ENCODE measurements at regions not wholly inside any gene's neighbourhood (a gene's known extent, or its start where the extent isn't known, plus 50 kb on each side); places are given as distances from the start of the nearest gene placed in this dataset.

- ATAC-seq: no peak
- TF ChIP-seq, protein P1, sequence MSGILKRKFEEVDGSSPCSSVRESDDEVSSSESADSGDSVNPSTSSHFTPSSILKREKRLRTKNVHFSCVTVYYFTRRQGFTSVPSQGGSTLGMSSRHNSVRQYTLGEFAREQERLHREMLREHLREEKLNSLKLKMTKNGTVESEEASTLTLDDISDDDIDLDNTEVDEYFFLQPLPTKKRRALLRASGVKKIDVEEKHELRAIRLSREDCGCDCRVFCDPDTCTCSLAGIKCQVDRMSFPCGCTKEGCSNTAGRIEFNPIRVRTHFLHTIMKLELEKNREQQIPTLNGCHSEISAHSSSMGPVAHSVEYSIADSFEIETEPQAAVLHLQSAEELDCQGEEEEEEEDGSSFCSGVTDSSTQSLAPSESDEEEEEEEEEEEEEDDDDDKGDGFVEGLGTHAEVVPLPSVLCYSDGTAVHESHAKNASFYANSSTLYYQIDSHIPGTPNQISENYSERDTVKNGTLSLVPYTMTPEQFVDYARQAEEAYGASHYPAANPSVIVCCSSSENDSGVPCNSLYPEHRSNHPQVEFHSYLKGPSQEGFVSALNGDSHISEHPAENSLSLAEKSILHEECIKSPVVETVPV (CRISPR knock-in tag; IDR thresholded peaks at IDR 0.05): no peak
- TF ChIP-seq, protein P2, sequence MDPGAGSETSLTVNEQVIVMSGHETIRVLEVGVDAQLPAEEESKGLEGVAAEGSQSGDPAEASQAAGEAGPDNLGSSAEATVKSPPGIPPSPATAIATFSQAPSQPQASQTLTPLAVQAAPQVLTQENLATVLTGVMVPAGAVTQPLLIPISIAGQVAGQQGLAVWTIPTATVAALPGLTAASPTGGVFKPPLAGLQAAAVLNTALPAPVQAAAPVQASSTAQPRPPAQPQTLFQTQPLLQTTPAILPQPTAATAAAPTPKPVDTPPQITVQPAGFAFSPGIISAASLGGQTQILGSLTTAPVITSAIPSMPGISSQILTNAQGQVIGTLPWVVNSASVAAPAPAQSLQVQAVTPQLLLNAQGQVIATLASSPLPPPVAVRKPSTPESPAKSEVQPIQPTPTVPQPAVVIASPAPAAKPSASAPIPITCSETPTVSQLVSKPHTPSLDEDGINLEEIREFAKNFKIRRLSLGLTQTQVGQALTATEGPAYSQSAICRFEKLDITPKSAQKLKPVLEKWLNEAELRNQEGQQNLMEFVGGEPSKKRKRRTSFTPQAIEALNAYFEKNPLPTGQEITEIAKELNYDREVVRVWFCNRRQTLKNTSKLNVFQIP (CRISPR knock-in tag; IDR thresholded peaks at IDR 0.05; ENCODE audit: borderline replicate concordance, low read depth): no peak
- no peak for TF ChIP-seq BACH2 (CRISPR knock-in tag; IDR thresholded peaks at IDR 0.05; ENCODE audit: borderline replicate concordance)
- no peak for TF ChIP-seq GLIS3 (CRISPR knock-in tag; IDR thresholded peaks at IDR 0.05)
- no peak for TF ChIP-seq OSR1 (CRISPR knock-in tag; IDR thresholded peaks at IDR 0.05)
- TF ChIP-seq TSHZ2 (CRISPR knock-in tag; IDR thresholded peaks at IDR 0.05): no peak
- TF ChIP-seq CSDC2 (CRISPR knock-in tag; IDR thresholded peaks at IDR 0.05): no peak
- TF ChIP-seq ARNTL (CRISPR knock-in tag; IDR thresholded peaks at IDR 0.05; ENCODE audit: borderline replicate concordance, low read depth): no peak
- TF ChIP-seq ZNF8 (CRISPR knock-in tag; IDR thresholded peaks at IDR 0.05): no peak
- TF ChIP-seq ZC3H10 (CRISPR knock-in tag; IDR thresholded peaks at IDR 0.05): no peak
- no peak for TF ChIP-seq TCF4 (CRISPR knock-in tag; IDR thresholded peaks at IDR 0.05; ENCODE audit: borderline replicate concordance)
- TF ChIP-seq ISL1 (CRISPR knock-in tag; IDR thresholded peaks at IDR 0.05): no peak
- no peak for TF ChIP-seq SNAI2 (CRISPR knock-in tag; IDR thresholded peaks at IDR 0.05)
- no peak for TF ChIP-seq PPARA (CRISPR knock-in tag; IDR thresholded peaks at IDR 0.05; ENCODE audit: borderline replicate concordance)
- no peak for TF ChIP-seq PATZ1 (CRISPR knock-in tag; IDR thresholded peaks at IDR 0.05; ENCODE audit: borderline replicate concordance)
Measured at GRCh38 chr2:64348386-64349130, 105.4 kb upstream of the LGALSL start.

DNA sequence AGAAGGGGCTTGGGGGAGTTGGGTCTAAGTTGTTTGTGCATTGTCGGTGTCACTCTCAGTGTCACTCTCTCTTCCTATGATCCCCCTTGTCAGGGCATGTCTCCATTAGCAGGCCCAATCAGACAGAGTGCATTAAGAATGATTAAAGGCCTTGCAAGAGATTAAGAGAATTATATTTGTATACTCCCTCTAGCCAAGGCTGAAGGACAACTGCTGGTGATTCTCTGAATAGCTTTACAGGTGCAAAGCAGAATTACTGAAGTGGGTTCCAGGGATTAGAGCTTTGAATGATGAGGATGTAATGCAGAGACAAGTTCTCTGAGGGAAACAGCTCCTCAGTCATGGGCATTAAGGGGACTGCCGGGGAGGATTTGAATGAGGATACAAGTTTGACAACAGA is 104.8 kb upstream of the LGALSL start:
- TF ChIP-seq TOX (CRISPR knock-in tag; IDR thresholded peaks at IDR 0.05; ENCODE audit: borderline replicate concordance) (no peak), CREB5 (CRISPR knock-in tag; IDR thresholded peaks at IDR 0.05; ENCODE audit: low read depth) (no peak), ZNF8 (CRISPR knock-in tag; IDR thresholded peaks at IDR 0.05) (no peak), ESRRG (CRISPR knock-in tag; IDR thresholded peaks at IDR 0.05) (no peak), SNAI2 (CRISPR knock-in tag; IDR thresholded peaks at IDR 0.05) (no peak), ZFP30 (CRISPR knock-in tag; IDR thresholded peaks at IDR 0.05) (no peak), GLIS3 (CRISPR knock-in tag; IDR thresholded peaks at IDR 0.05) (no peak), TCF4 (CRISPR knock-in tag; IDR thresholded peaks at IDR 0.05; ENCODE audit: borderline replicate concordance) (no peak), ZNF565 (CRISPR knock-in tag; conservative IDR thresholded peaks at IDR 0.05; ENCODE audit: low read depth) (no peak), PATZ1 (CRISPR knock-in tag; IDR thresholded peaks at IDR 0.05; ENCODE audit: borderline replicate concordance) (no peak), ZC3H10 (CRISPR knock-in tag; IDR thresholded peaks at IDR 0.05) (no peak), BACH2 (CRISPR knock-in tag; IDR thresholded peaks at IDR 0.05; ENCODE audit: borderline replicate concordance) (no peak)
- ATAC-seq: no peak

Data from SK-N-SH treated with all-trans-retinoic acid at 6 μM for 48 hours (cell line).